GM12891 (cell line): ENCODE measurements at regions not wholly inside any gene's neighbourhood (a gene's known extent, or its start where the extent isn't known, plus 50 kb on each side); places are given as distances from the start of the nearest gene placed in this dataset.

Experiments used
- POLR2A ChIP-seq: IDR thresholded peaks from 2 replicates; pipeline ENCODE4 v1.6.1; 2011; ENCODE audit warnings: low read depth, low read length, control low read depth
- POLR2AphosphoS5 ChIP-seq: IDR thresholded peaks from 2 replicates; pipeline ENCODE4 v1.6.1; 2011; ENCODE audit warnings: low read depth, low read length, control low read depth
- TAF1 ChIP-seq: IDR thresholded peaks from 2 replicates; pipeline ENCODE4 v1.6.1; 2011; ENCODE audit warnings: low read depth, low read length, control low read depth

DNA sequence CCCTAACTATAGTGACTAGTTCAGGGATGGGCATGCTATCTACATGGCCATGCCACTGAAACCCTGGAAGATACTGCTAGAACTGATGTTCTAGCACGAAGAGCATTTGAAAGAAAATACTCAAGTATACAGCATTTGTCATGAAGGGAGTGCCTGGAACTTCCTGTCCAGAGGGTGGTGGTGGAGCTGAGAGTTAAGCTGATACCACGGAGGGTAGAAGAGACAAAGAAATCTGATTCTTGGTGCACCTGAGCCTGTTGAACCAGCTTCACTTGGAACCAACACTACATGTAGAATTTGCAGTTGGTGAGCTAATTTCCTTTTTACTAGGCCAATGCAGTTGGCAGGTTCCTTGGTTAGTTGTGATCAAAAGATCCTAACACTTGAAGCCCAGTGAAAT lies 116.4 kb downstream of the CCNG2 start:
- TF ChIP-seq POLR2AphosphoS5 (no peak), POLR2A (no peak), TAF1 (no peak)
